ENCODE measurements at regions not wholly inside any gene's neighbourhood (a gene's known extent, or its start where the extent isn't known, plus 50 kb on each side); places are given as distances from the start of the nearest gene placed in this dataset.

DNA sequence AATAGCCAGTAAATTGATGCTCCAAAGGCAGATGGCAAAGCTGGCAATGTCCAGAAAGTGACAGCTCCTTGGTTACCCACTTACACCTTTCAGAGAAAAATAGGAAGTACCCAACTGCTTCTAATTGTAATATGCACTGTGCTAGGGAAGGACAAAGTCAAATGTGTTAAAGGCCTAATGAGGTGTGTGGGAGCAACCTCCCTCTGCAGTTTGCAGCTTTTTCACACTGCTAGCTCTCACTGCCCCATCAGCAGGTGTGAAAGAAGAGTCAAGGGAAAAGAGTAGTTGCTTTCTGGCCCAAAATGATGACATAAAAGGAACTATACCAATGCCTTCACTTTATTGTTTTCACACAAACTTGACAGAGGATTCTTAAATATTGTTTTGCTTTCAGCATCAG lies 284.1 kb upstream of the SETBP1 start:
- Histone ChIP-seq H3K27me3 (ENCODE audit: control insufficient read depth, insufficient read depth, low read length) (no peaks in the 10 kb centered on the region), H3K9ac (ENCODE audit: low read length) (no peak overlapping the region), H3K4me3 (ENCODE audit: low read depth, low read length) (no peak overlapping the region), H3K9me3 (ENCODE audit: control insufficient read depth, insufficient read depth, low read depth, low read length) (no peaks in the 10 kb centered on the region), H3K27ac (ENCODE audit: low read depth, low read length) (no peak overlapping the region), H3K4me1 (ENCODE audit: control insufficient read depth, insufficient read depth, low read length) (peaks cover 4% of the 10 kb centered on the region; the same call in 1 of the 2 replicates), H3K36me3 (ENCODE audit: control insufficient read depth, insufficient read depth, low read length) (no peaks in the 10 kb centered on the region)

GRCh38 chr18:44409071-44409470 lies 271.6 kb upstream of the SETBP1 start:
- Histone ChIP-seq H3K4me3 (ENCODE audit: low read depth, low read length) (no peak overlapping the region), H3K9ac (ENCODE audit: low read length) (no peak overlapping the region), H3K4me1 (ENCODE audit: control insufficient read depth, insufficient read depth, low read length) (no peaks in the 10 kb centered on the region), H3K9me3 (ENCODE audit: control insufficient read depth, insufficient read depth, low read depth, low read length) (0 out of 2 replicates have a peak, but pooled peaks cover 2% of the 10 kb centered on the region), H3K27ac (ENCODE audit: low read depth, low read length) (no peak overlapping the region), H3K36me3 (ENCODE audit: control insufficient read depth, insufficient read depth, low read length) (no peaks in the 10 kb centered on the region), H3K27me3 (ENCODE audit: control insufficient read depth, insufficient read depth, low read length) (no peaks in the 10 kb centered on the region)

- H3K4me1 ChIP-seq (ENCODE audit: control insufficient read depth, insufficient read depth, low read length) = no peaks in the 10 kb centered on the region
- H3K27me3 ChIP-seq (ENCODE audit: control insufficient read depth, insufficient read depth, low read length) = no peaks in the 10 kb centered on the region
- no peak overlapping the region for H3K4me3 ChIP-seq (ENCODE audit: low read depth, low read length)
- H3K27ac ChIP-seq (ENCODE audit: low read depth, low read length) = no peak overlapping the region
- no peaks in the 10 kb centered on the region for H3K36me3 ChIP-seq (ENCODE audit: control insufficient read depth, insufficient read depth, low read length)
- H3K9me3 ChIP-seq (ENCODE audit: control insufficient read depth, insufficient read depth, low read depth, low read length) = 0 out of 2 replicates have a peak, but pooled peaks cover 2% of the 10 kb centered on the region
- H3K9ac ChIP-seq (ENCODE audit: low read length) = no peak overlapping the region
Measured at GRCh38 chr18:44409515-44409914, 271.2 kb upstream of the SETBP1 start.

DNA sequence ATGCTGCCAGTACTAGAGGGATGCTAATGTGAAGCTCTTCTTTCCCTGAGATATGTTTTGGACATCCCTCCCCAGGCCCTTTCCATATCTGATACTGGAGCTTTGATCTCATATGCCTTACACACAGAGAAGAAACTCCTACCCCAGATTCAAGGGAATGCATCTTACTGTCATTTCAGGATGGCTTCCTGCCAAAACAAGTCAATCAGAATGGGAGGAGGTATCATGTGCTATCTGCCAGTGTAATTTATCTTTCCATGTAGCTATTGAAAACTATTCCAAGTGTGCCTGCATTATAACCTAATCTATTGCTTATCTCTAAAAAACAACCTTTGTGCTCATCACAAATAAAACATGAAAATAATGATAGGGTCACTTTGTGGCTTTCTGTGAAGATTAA lies 269.9 kb upstream of the SETBP1 start:
- 0 out of 2 replicates have a peak, but pooled peaks cover 2% of the 10 kb centered on the region for H3K9me3 ChIP-seq (ENCODE audit: control insufficient read depth, insufficient read depth, low read depth, low read length)
- no peak overlapping the region for H3K9ac ChIP-seq (ENCODE audit: low read length)
- H3K36me3 ChIP-seq (ENCODE audit: control insufficient read depth, insufficient read depth, low read length) = no peaks in the 10 kb centered on the region
- H3K4me3 ChIP-seq (ENCODE audit: low read depth, low read length) = no peak overlapping the region
- no peaks in the 10 kb centered on the region for H3K27me3 ChIP-seq (ENCODE audit: control insufficient read depth, insufficient read depth, low read length)
- H3K27ac ChIP-seq (ENCODE audit: low read depth, low read length) = no peak overlapping the region
- H3K4me1 ChIP-seq (ENCODE audit: control insufficient read depth, insufficient read depth, low read length) = no peaks in the 10 kb centered on the region

DNA sequence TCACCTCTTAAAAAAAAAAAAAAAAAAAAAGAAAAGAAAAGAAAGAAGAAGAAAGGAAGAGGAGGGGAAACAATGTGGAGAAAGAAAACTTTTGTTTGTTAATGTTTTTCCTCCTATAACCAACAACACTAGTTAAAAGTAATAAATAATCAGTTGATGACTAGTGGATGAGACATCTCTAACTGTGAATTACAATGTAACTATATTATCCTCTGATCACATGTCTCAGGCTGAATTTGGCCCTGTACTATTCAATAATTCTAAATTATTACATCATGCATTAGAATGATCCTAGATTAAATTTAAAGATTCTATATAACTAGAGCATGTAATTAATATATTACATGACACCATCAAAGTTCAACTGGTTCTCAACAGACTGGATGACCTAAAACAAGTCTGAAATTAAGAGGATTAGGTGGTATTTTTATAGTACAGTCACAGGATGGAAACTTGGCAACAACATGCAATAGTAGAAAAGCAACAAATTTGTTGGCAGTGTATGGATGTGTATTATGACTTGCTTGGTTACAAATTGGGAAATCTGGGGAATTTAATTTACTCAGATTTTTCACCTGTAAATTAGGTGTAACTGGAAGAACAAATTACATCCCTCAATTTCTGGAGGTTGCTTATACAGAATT lies 269.3 kb upstream of the SETBP1 start:
- Histone ChIP-seq H3K9me3 (ENCODE audit: control insufficient read depth, insufficient read depth, low read depth, low read length) (0 out of 2 replicates have a peak, but pooled peaks cover 2% of the 10 kb centered on the region), H3K4me1 (ENCODE audit: control insufficient read depth, insufficient read depth, low read length) (no peaks in the 10 kb centered on the region), H3K4me3 (ENCODE audit: low read depth, low read length) (no peak overlapping the region), H3K36me3 (ENCODE audit: control insufficient read depth, insufficient read depth, low read length) (no peaks in the 10 kb centered on the region), H3K27ac (ENCODE audit: low read depth, low read length) (no peak overlapping the region), H3K27me3 (ENCODE audit: control insufficient read depth, insufficient read depth, low read length) (no peaks in the 10 kb centered on the region), H3K9ac (ENCODE audit: low read length) (no peak overlapping the region)

- Histone ChIP-seq H3K36me3 (ENCODE audit: control insufficient read depth, insufficient read depth, low read length) (no peaks in the 10 kb centered on the region), H3K9ac (ENCODE audit: low read length) (no peak overlapping the region), H3K4me3 (ENCODE audit: low read depth, low read length) (no peak overlapping the region), H3K27me3 (ENCODE audit: control insufficient read depth, insufficient read depth, low read length) (no peaks in the 10 kb centered on the region), H3K27ac (ENCODE audit: low read depth, low read length) (no peak overlapping the region), H3K4me1 (ENCODE audit: control insufficient read depth, insufficient read depth, low read length) (no peaks in the 10 kb centered on the region), H3K9me3 (ENCODE audit: control insufficient read depth, insufficient read depth, low read depth, low read length) (no peaks in the 10 kb centered on the region)
Measured at GRCh38 chr18:44411976-44412375, 268.7 kb upstream of the SETBP1 start.

DNA sequence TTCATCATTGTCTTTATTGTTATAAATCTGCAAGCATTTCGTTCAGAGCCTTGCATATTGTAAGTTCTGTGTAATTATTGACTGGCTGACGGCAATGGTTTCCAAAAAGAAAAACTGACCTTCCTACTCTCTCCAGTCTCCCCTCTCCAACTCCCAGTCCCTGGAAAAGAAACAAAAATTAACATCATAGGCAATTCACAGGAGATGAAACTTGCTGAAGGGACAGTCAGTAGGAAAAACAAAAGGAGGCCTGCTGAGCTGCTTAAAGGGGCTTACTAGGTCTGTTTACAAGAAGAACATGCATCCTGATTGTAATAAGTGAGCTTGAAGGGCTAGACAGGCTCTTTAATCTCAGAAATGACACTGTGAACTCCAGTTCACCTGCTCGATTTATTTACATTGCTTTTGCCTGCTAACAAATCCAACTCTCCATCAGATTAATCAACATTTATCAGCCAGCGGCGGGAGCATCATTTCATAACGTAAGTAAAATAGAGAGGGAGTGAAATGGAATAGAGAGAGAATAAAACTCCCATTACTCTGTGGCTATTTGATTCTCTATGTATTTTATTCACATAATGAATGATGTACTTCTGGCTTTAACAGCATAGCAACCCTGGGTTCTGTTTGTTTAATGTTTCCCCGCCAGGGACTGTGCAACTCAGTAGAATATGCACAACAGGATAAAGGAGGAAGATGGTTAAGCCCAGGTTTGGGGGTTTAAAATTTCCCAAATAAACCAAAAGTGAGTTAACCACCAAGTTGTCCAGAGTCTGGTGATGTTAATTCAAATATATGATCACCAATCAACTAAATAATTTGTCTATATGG lies 256.7 kb upstream of the SETBP1 start:
- H3K27ac ChIP-seq (ENCODE audit: low read depth, low read length) = no peak overlapping the region
- H3K27me3 ChIP-seq (ENCODE audit: control insufficient read depth, insufficient read depth, low read length) = no peaks in the 10 kb centered on the region
- peaks cover 13% of the 10 kb centered on the region for H3K4me1 ChIP-seq (ENCODE audit: control insufficient read depth, insufficient read depth, low read length)
- no peak overlapping the region for H3K4me3 ChIP-seq (ENCODE audit: low read depth, low read length)
- no peaks in the 10 kb centered on the region for H3K9me3 ChIP-seq (ENCODE audit: control insufficient read depth, insufficient read depth, low read depth, low read length)
- H3K9ac ChIP-seq (ENCODE audit: low read length) = no peak overlapping the region
- no peaks in the 10 kb centered on the region for H3K36me3 ChIP-seq (ENCODE audit: control insufficient read depth, insufficient read depth, low read length)

DNA sequence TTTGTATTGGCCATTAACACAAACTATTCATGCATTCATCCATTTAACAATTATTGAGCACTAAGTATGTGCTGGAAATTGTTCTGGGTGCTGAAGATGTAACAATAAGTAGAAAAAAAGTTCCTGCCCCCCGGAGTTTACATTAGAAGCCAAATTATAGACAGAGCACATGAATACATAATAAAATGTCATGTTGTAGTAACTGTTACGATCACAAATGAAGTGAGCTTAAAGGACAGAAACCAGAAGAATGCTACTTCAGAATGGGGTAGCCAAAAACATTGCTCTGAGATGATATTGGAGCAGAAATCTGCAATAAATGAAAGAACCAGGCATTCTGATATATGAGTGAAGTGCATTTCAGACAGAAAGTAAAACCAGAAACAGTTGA lies 256.0 kb upstream of the SETBP1 start:
- peaks cover 13% of the 10 kb centered on the region for H3K4me1 ChIP-seq (ENCODE audit: control insufficient read depth, insufficient read depth, low read length)
- H3K36me3 ChIP-seq (ENCODE audit: control insufficient read depth, insufficient read depth, low read length) = no peaks in the 10 kb centered on the region
- H3K4me3 ChIP-seq (ENCODE audit: low read depth, low read length) = no peak overlapping the region
- no peak overlapping the region for H3K27ac ChIP-seq (ENCODE audit: low read depth, low read length)
- no peak overlapping the region for H3K9ac ChIP-seq (ENCODE audit: low read length)
- H3K9me3 ChIP-seq (ENCODE audit: control insufficient read depth, insufficient read depth, low read depth, low read length) = no peaks in the 10 kb centered on the region
- H3K27me3 ChIP-seq (ENCODE audit: control insufficient read depth, insufficient read depth, low read length) = no peaks in the 10 kb centered on the region

- Histone ChIP-seq H3K9me3 (ENCODE audit: control insufficient read depth, insufficient read depth, low read depth, low read length) (no peaks in the 10 kb centered on the region), H3K27ac (ENCODE audit: low read depth, low read length) (no peak overlapping the region)
Measured at GRCh38 chr18:44425161-44425560, 255.5 kb upstream of the SETBP1 start.

GRCh38 chr18:44437603-44438002 lies 243.1 kb upstream of the SETBP1 start:
- Histone ChIP-seq H3K36me3 (ENCODE audit: control insufficient read depth, insufficient read depth, low read length) (no peaks in the 10 kb centered on the region), H3K9me3 (ENCODE audit: control insufficient read depth, insufficient read depth, low read depth, low read length) (no peaks in the 10 kb centered on the region), H3K27me3 (ENCODE audit: control insufficient read depth, insufficient read depth, low read length) (no peaks in the 10 kb centered on the region), H3K27ac (ENCODE audit: low read depth, low read length) (no peak overlapping the region), H3K4me3 (ENCODE audit: low read depth, low read length) (no peak overlapping the region), H3K4me1 (ENCODE audit: control insufficient read depth, insufficient read depth, low read length) (no peaks in the 10 kb centered on the region), H3K9ac (ENCODE audit: low read length) (no peak overlapping the region)

More at GRCh38 chr18:44425161-44425560, 255.5 kb upstream of the SETBP1 start:
- Histone ChIP-seq H3K27me3 (ENCODE audit: control insufficient read depth, insufficient read depth, low read length) (no peaks in the 10 kb centered on the region), H3K36me3 (ENCODE audit: control insufficient read depth, insufficient read depth, low read length) (no peaks in the 10 kb centered on the region), H3K9ac (ENCODE audit: low read length) (no peak overlapping the region), H3K4me1 (ENCODE audit: control insufficient read depth, insufficient read depth, low read length) (peaks cover 13% of the 10 kb centered on the region), H3K4me3 (ENCODE audit: low read depth, low read length) (no peak overlapping the region)

DNA sequence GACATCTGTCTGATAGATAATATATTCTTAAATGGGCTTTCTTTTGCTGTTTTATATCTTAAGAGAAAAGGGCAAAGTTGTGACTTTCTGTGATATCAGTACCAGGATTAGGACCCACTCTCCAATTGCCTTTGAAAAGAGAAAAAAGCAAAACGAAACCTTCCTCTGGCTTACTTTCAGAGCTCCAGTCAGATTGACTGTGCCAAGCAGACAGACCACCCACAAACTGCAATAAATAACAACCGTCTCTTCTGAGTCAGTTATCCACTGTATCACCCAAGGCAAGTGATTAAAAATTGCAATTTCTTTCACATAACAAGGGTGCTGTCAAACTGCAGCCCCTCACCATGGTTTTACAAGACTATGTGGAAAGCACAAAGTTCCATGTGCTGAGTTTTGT lies 230.5 kb upstream of the SETBP1 start:
- H3K27ac ChIP-seq (ENCODE audit: low read depth, low read length) = no peak overlapping the region
- H3K36me3 ChIP-seq (ENCODE audit: control insufficient read depth, insufficient read depth, low read length) = no peaks in the 10 kb centered on the region
- H3K27me3 ChIP-seq (ENCODE audit: control insufficient read depth, insufficient read depth, low read length) = no peaks in the 10 kb centered on the region
- no peaks in the 10 kb centered on the region for H3K4me1 ChIP-seq (ENCODE audit: control insufficient read depth, insufficient read depth, low read length)
- H3K4me3 ChIP-seq (ENCODE audit: low read depth, low read length) = no peak overlapping the region
- no peaks in the 10 kb centered on the region for H3K9me3 ChIP-seq (ENCODE audit: control insufficient read depth, insufficient read depth, low read depth, low read length)
- H3K9ac ChIP-seq (ENCODE audit: low read length) = no peak overlapping the region
